Iris pigment epithelial cell (primary cell): ENCODE measurements at regions not wholly inside any gene's neighbourhood (a gene's known extent, or its start where the extent isn't known, plus 50 kb on each side); places are given as distances from the start of the nearest gene placed in this dataset.
"Not testable (repeated sequence)": the region's sequence is repeated elsewhere in the genome, so short reads cannot be mapped to it uniquely, and the experiment has no call there.

Source experiments
- DNase-seq: peaks from one replicate; pipeline ENCODE4 v3.0.0-alpha.2; 2011; ENCODE audit warnings: low read depth

GRCh38 chr4:23085249-23085568 is 392.5 kb downstream of the GBA3 start:
- no peak for DNase-seq

- DNase-seq: peak; percentile 4
Observed at GRCh38 chr4:23084559-23085248, 392.0 kb downstream of the GBA3 start.

GRCh38 chr4:23083391-23083790 is 390.7 kb downstream of the GBA3 start:
- DNase-seq: no peak

GRCh38 chr4:23080171-23080570 is 387.4 kb downstream of the GBA3 start:
- not testable (repeated sequence) for DNase-seq

- DNase-seq: no peak
Observed at GRCh38 chr4:23070848-23071570, 378.3 kb downstream of the GBA3 start.

GRCh38 chr4:23068756-23069155 is 376.0 kb downstream of the GBA3 start:
- DNase-seq: no peak

GRCh38 chr4:23068287-23068686 is 375.6 kb downstream of the GBA3 start:
- DNase-seq: no peak

- no peak for DNase-seq
Observed at GRCh38 chr4:23062188-23062587, 369.5 kb downstream of the GBA3 start.

GRCh38 chr4:23061431-23061830 is 368.7 kb downstream of the GBA3 start:
- no peak for DNase-seq

- DNase-seq: peak; percentile 10
Observed at GRCh38 chr4:23060776-23061175, 368.0 kb downstream of the GBA3 start.

- no peak for DNase-seq
Observed at GRCh38 chr4:23058165-23058776, 365.5 kb downstream of the GBA3 start.

GRCh38 chr4:23041501-23041900 is 348.8 kb downstream of the GBA3 start:
- DNase-seq: no peak

- no peak for DNase-seq
Observed at GRCh38 chr4:23040539-23040938, 347.8 kb downstream of the GBA3 start.

- no peak for DNase-seq
Observed at GRCh38 chr4:23039818-23040217, 347.1 kb downstream of the GBA3 start.

GRCh38 chr4:23038626-23039491 is 346.1 kb downstream of the GBA3 start:
- no peak for DNase-seq

- no peak for DNase-seq
Observed at GRCh38 chr4:23036921-23037495, 344.3 kb downstream of the GBA3 start.

- DNase-seq: no peak
Observed at GRCh38 chr4:23036503-23036902, 343.8 kb downstream of the GBA3 start.

GRCh38 chr4:23035521-23036056 is 342.9 kb downstream of the GBA3 start:
- no peak for DNase-seq

- no peak for DNase-seq
Observed at GRCh38 chr4:23034731-23035130, 342.0 kb downstream of the GBA3 start.

- no peak for DNase-seq
Observed at GRCh38 chr4:23033796-23034195, 341.1 kb downstream of the GBA3 start.

- no peak for DNase-seq
Observed at GRCh38 chr4:23028875-23029274, 336.1 kb downstream of the GBA3 start.

- DNase-seq: no peak
Observed at GRCh38 chr4:23023666-23024065, 330.9 kb downstream of the GBA3 start.
